Testis (tissue), 2 donors: ENCODE measurements at regions not wholly inside any gene's neighbourhood (a gene's known extent, or its start where the extent isn't known, plus 50 kb on each side); places are given as distances from the start of the nearest gene placed in this dataset.

Experiments used
- CTCF ChIP-seq, 3 experiments: fragments of 450-650 bp in 2 of 3; fragments of 200-600 bp in 1 of 3; sonication (generic) in 1 of 3; IDR thresholded peaks; one replicate each; pipeline ENCODE4 v1.5.1; 2016 to 2019; ENCODE audit warnings: antibody characterized with exemption in 3 of 3, mild to moderate bottlenecking in 2 of 3, moderate library complexity in 1 of 3
- POLR2A ChIP-seq: fragments of 450-650 bp; IDR thresholded peaks from one replicate; pipeline ENCODE4 v1.6.1; 2017; ENCODE audit warnings: antibody characterized with exemption, mild to moderate bottlenecking, moderate library complexity

GRCh38 chr6:154898821-154899220, 96.3 kb upstream of the TIAM2 start:
- TF ChIP-seq CTCF (IDR thresholded peaks at IDR 0.05) = no peak
- TF ChIP-seq POLR2A = no peak
